BJ (cell line): ENCODE measurements at regions not wholly inside any gene's neighbourhood (a gene's known extent, or its start where the extent isn't known, plus 50 kb on each side); places are given as distances from the start of the nearest gene placed in this dataset.
"Not testable (repeated sequence)": the region's sequence is repeated elsewhere in the genome, so short reads cannot be mapped to it uniquely, and the experiment has no call there.

Experiments used
- CTCF ChIA-PET: fragments of 350-600 bp; formaldehyde crosslinking; extraction: SDS; loops from one replicate; lab custom pipeline; 2021; ENCODE audit warnings: antibody characterized with exemption, inconsistent platforms; lab: Yijun Ruan, JAX
- POLR2A ChIA-PET: fragments of 300-600 bp; sonication (Branson Sonifier 250); formaldehyde crosslinking; extraction: SDS; loops from one replicate; lab custom pipeline; 2021; ENCODE audit warnings: antibody characterized with exemption; lab: Charles Lee
- DNase-seq: peaks from one replicate; pipeline ENCODE4 v3.0.0-alpha.2; 2011; ENCODE audit warnings: low read depth
- H3K27me3 ChIP-seq: 2 replicates; pipeline ENCODE4 v1.6.0; 2011; ENCODE audit warnings: low read length; ENCODE audit not compliant: control insufficient read depth, insufficient read depth
- H3K36me3 ChIP-seq: 2 replicates; pipeline ENCODE4 v1.5.1; 2011; ENCODE audit warnings: low read length; ENCODE audit not compliant: control insufficient read depth, insufficient read depth
- H3K4me3 ChIP-seq: 2 replicates; pipeline ENCODE4 v1.5.1; 2011; ENCODE audit warnings: low read depth, mild to moderate bottlenecking, control low read depth, low read length
- TF ChIP-seq, protein P1 (sequence below): IDR thresholded peaks from 2 replicates; pipeline ENCODE4 v1.5.1; 2011; ENCODE audit warnings: low read depth, mild to moderate bottlenecking, control low read depth, inconsistent platforms, low read length, moderate library complexity; ENCODE audit not compliant: insufficient read depth

DNA sequence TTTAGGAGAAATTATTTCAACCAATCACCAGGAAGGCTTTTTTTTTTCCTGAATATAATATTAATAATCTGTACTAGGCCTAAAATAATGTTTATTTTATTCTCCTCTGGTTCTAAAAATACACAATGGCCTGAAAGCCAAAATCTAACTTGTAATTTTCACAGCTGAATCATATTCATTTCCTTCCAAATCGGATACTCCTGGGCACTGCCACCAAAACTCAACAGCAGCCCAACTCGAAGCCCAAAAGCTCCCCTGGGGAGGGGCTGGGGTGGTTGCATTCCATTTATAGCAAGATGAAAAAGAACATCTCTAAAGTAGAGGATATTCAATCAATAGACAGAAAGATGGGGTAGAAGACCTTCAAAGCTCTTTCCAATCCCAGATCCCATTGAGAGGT lies 100.5 kb upstream of the SETBP1 start:
- H3K27me3 ChIP-seq: no peaks in the 10 kb centered on the region
- CTCF ChIA-PET: interaction anchor here (0.6 to 3.1 kb wide), 3 partner anchors 8 to 750 kb away, joined by 3 to 10 read pairs (median 7); no protein-coding TSS in a partner anchor
- no peak for DNase-seq
- TF ChIP-seq, protein P1, sequence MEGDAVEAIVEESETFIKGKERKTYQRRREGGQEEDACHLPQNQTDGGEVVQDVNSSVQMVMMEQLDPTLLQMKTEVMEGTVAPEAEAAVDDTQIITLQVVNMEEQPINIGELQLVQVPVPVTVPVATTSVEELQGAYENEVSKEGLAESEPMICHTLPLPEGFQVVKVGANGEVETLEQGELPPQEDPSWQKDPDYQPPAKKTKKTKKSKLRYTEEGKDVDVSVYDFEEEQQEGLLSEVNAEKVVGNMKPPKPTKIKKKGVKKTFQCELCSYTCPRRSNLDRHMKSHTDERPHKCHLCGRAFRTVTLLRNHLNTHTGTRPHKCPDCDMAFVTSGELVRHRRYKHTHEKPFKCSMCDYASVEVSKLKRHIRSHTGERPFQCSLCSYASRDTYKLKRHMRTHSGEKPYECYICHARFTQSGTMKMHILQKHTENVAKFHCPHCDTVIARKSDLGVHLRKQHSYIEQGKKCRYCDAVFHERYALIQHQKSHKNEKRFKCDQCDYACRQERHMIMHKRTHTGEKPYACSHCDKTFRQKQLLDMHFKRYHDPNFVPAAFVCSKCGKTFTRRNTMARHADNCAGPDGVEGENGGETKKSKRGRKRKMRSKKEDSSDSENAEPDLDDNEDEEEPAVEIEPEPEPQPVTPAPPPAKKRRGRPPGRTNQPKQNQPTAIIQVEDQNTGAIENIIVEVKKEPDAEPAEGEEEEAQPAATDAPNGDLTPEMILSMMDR: no peak
- H3K36me3 ChIP-seq: no peaks in the 10 kb centered on the region
- H3K4me3 ChIP-seq: no peak overlapping the region
- POLR2A ChIA-PET: no interaction called here

DNA sequence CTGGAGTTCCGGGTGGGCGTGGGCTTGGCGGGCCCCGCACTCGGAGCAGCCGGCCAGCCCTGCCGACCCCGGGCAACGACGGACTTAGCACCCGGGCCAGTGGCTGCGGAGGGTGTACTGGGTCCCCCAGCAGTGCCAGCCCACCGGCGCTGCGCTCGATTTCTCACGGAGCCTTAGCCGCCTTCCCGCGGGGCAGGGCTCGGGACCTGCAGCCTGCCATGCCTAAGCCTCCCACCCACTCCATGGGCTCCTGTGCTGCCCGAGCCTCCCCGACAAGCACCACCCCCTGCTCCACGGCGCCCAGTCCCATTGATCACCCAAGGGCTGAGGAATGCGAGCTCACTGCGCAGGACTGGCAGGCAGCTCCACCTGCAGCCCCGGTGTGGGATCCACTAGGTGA lies 99.9 kb upstream of the SETBP1 start:
- H3K36me3 ChIP-seq, H3K4me3 ChIP-seq, H3K27me3 ChIP-seq, POLR2A ChIA-PET, DNase-seq: not testable (repeated sequence)
- CTCF ChIA-PET: interaction anchor here (0.6 kb wide), 1 partner anchor 749 kb away, joined by 3 read pairs; no protein-coding TSS in a partner anchor

DNA sequence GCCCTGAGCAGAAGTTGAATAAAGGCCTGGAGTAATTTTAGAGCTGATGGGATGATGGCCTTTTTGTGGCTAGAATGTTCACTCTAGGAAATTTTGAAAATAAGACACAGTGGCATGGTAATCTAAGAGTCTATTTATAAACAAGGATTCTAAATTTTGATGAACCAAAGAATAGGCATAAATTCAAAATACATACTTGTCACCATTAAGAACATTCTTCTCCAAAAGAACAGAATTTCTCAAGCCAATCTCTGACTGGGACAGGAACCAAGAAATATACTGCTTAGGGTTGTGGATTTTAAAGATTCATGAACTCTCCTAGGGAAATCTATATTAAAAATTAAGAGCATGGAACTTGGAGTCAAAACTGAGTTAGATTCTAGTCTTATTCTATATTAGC lies 98.2 kb upstream of the SETBP1 start:
- H3K36me3 ChIP-seq: no peaks in the 10 kb centered on the region
- H3K4me3 ChIP-seq: no peak overlapping the region
- H3K27me3 ChIP-seq: no peaks in the 10 kb centered on the region
- POLR2A ChIA-PET: no interaction called here
- TF ChIP-seq, protein P1: no peak
- CTCF ChIA-PET: interaction anchor here (0.9 to 1.3 kb wide), 2 partner anchors 10 to 13 kb away, joined by 3 read pairs; no protein-coding TSS in a partner anchor
- DNase-seq: no peak

DNA sequence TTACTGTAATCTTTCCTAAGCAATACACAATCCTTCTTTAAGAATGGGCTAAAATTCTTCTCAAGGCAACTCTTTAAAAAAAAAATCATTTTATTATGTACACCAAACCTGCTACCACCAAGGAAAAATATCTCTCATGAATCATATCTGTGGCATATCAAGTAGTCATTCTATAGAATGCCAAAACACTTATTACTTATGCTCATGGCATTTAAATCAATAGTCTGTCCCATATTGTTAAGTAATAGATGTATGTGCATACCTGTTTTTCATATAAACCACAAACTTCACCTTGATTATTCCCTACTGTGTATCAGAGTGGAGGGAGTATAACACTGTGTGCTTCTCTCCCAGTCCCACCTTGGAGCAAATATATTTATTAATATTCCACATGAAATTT lies 95.8 kb upstream of the SETBP1 start:
- H3K4me3 ChIP-seq: no peak overlapping the region
- H3K36me3 ChIP-seq: no peaks in the 10 kb centered on the region
- no peaks in the 10 kb centered on the region for H3K27me3 ChIP-seq
- ChIA-PET CTCF (no interaction called here), POLR2A (no interaction called here)
- DNase-seq: no peak
- TF ChIP-seq, protein P1: no peak

DNA sequence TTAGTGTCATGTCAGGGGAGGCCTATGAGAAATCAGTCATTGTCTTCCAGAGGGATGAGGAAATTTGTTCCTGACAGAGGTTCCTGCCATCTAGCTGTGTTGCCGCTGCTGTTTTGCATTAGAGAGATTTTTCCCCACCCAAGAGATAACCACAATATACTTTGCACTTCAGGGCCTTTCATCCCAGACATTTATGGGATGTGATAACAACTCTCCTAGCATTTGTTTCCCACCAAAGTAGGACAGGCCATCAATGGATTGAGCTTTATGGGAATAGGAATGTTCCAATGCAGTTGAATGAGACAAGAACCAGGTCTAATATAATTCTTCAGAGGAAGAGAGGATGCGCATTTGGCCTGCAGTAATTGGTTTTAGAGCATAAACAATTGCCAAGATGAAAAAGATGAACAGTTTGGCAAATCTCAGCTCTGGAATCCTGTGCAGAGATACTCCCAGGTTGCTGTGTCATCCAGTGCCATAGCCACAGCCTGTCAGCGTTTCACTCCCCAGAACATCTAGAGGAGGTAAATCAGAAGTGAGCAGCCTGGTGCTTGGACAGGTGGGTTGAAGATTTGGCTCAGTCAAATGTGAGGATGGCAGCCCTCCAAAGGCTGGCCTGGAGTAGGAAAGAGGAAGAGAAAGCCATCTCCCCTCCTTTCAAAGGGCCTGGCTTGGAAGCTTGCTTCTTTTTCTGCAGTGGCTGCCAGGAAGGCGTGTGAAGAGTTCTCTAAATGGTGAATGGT lies 93.7 kb upstream of the SETBP1 start:
- DNase-seq: no peak
- Histone ChIP-seq H3K27me3 (no peaks in the 10 kb centered on the region), H3K4me3 (no peak overlapping the region), H3K36me3 (no peaks in the 10 kb centered on the region)
- TF ChIP-seq, protein P1: no peak
- ChIA-PET CTCF (interaction anchor here (1.0 kb wide), 1 partner anchor 8 kb away, joined by 3 read pairs; no protein-coding TSS in a partner anchor), POLR2A (no interaction called here)
